Breast epithelium (tissue), 3 donors: ENCODE measurements at regions not wholly inside any gene's neighbourhood (a gene's known extent, or its start where the extent isn't known, plus 50 kb on each side); places are given as distances from the start of the nearest gene placed in this dataset.

Experiments
- CTCF ChIP-seq, 3 donors: fragments of 450-650 bp; IDR thresholded peaks; one replicate each; pipeline ENCODE4 v1.5.1; 2016 to 2017; ENCODE audit warnings: antibody characterized with exemption in 3 of 3, mild to moderate bottlenecking in 3 of 3, moderate library complexity in 3 of 3
- POLR2AphosphoS5 ChIP-seq, 3 donors: sonication (generic); formaldehyde crosslinking; IDR thresholded peaks; one replicate each; pipeline ENCODE4 v1.6.1; 2017; ENCODE audit warnings: antibody characterized with exemption in 3 of 3

GRCh38 chr2:16280081-16280480 lies 339.7 kb downstream of the MYCN start:
- no peak for TF ChIP-seq CTCF (IDR thresholded peaks at IDR 0.05)
- no peak for TF ChIP-seq POLR2AphosphoS5 (IDR thresholded peaks at IDR 0.05)
